Esophagus squamous epithelium (tissue), 5 donors: ENCODE measurements at regions not wholly inside any gene's neighbourhood (a gene's known extent, or its start where the extent isn't known, plus 50 kb on each side); places are given as distances from the start of the nearest gene placed in this dataset.

Experiments
- DNase-seq: peaks from one replicate; lab custom pipeline; 2025; lab: John Stamatoyannopoulos, UW
- H3K27ac ChIP-seq, 4 donors: fragments of 200-600 bp; sonication (generic); one replicate each; pipeline ENCODE4 v1.5.1; 2016 to 2019; ENCODE audit warnings: mild to moderate bottlenecking in 1 of 4
- H3K27me3 ChIP-seq, 4 donors: fragments of 200-600 bp; sonication (generic); 1 replicate in 3 of 4; 2 replicates in 1 of 4; pipeline versions ENCODE4 v1.5.1 to v1.6.0; 2017 to 2021; ENCODE audit warnings: antibody characterized with exemption in 1 of 4
- H3K36me3 ChIP-seq, 3 donors: fragments of 200-600 bp; sonication (generic); one replicate each; pipeline ENCODE4 v1.5.1; 2016 to 2019
- H3K4me1 ChIP-seq, 3 donors: fragments of 200-600 bp; sonication (generic); one replicate each; pipeline ENCODE4 v1.5.1; 2017 to 2019
- H3K4me3 ChIP-seq, 4 donors: fragments of 200-600 bp; sonication (generic); 1 replicate in 3 of 4; 2 replicates in 1 of 4; pipeline ENCODE4 v1.5.1; 2016 to 2019; ENCODE audit warnings: mild to moderate bottlenecking in 2 of 4, moderate library complexity in 1 of 4
- H3K9me3 ChIP-seq, 3 donors: fragments of 200-600 bp; sonication (generic); one replicate each; pipeline ENCODE4 v1.5.1; 2016 to 2019
- CTCF ChIP-seq, 6 experiments: fragments of 450-650 bp in 4 of 6; fragments of 200-600 bp in 2 of 6; sonication (generic) in 2 of 6; IDR thresholded peaks; one replicate each; pipeline ENCODE4 v1.5.1; 2016 to 2019; ENCODE audit warnings: antibody characterized with exemption in 6 of 6, mild to moderate bottlenecking in 4 of 6, moderate library complexity in 4 of 6
- POLR2A ChIP-seq, 4 donors: fragments of 450-650 bp; IDR thresholded peaks; one replicate each; pipeline ENCODE4 v1.6.1; 2017; ENCODE audit warnings: antibody characterized with exemption in 4 of 4, mild to moderate bottlenecking in 4 of 4, moderate library complexity in 3 of 4
- WGBS, 2 donors: methylation state at CpG; one replicate each; pipeline ENCODE4 v1.1.5; 2018; 5-methylcytosine and 5-hydroxymethylcytosine counted together
- intact Hi-C: fragments of 100-400 bp; cut with DNase I; formaldehyde crosslinking; loops from one replicate; pipeline ENCODE4 v1.15.0; 2022
- donor health status: DM: yes; HTN: yes; CAD: no.

- DNase-seq: no peak
- no peaks in the 10 kb centered on the region for H3K9me3 ChIP-seq
- no peak overlapping the region for H3K27ac ChIP-seq
- H3K4me3 ChIP-seq: no peak overlapping the region
- no peaks in the 10 kb centered on the region for H3K36me3 ChIP-seq
- 40 to 43% methylated on average over 1 of the region's 1 CpG for WGBS, 2 donors
- no peaks in the 10 kb centered on the region for H3K4me1 ChIP-seq
- no peak for TF ChIP-seq CTCF (IDR thresholded peaks at IDR 0.05)
- TF ChIP-seq POLR2A (IDR thresholded peaks at IDR 0.05): no peak
- intact Hi-C loops: no loop called here
- no peaks in the 10 kb centered on the region for H3K27me3 ChIP-seq
Observed at GRCh38 chr5:98108497-98108896, 665.0 kb upstream of the RGMB start.

- 46 to 67% methylated on average over 2 of the region's 2 CpGs for WGBS, 2 donors
- no peaks in the 10 kb centered on the region for H3K27me3 ChIP-seq
- H3K36me3 ChIP-seq: no peaks in the 10 kb centered on the region
- intact Hi-C loops: no loop called here
- no peaks in the 10 kb centered on the region for H3K9me3 ChIP-seq
- DNase-seq: no peak
- TF ChIP-seq POLR2A (IDR thresholded peaks at IDR 0.05): no peak
- TF ChIP-seq CTCF (IDR thresholded peaks at IDR 0.05): no peak
- H3K27ac ChIP-seq: no peak overlapping the region
- H3K4me1 ChIP-seq: no peaks in the 10 kb centered on the region
- H3K4me3 ChIP-seq: no peak overlapping the region
Observed at GRCh38 chr5:98109561-98110006, 663.9 kb upstream of the RGMB start.

- no peaks in the 10 kb centered on the region for H3K36me3 ChIP-seq
- H3K4me1 ChIP-seq: no peaks in the 10 kb centered on the region
- WGBS, 2 donors: 5 to 18% methylated on average over 4 of the region's 4 CpGs
- no peak overlapping the region for H3K27ac ChIP-seq
- H3K9me3 ChIP-seq: no peaks in the 10 kb centered on the region
- H3K4me3 ChIP-seq: no peak overlapping the region
- intact Hi-C loops: no loop called here
- no peaks in the 10 kb centered on the region for H3K27me3 ChIP-seq
- DNase-seq: no peak
- no peak for TF ChIP-seq POLR2A (IDR thresholded peaks at IDR 0.05)
- no peak for TF ChIP-seq CTCF (IDR thresholded peaks at IDR 0.05)
Observed at GRCh38 chr5:98110282-98110691, 663.2 kb upstream of the RGMB start.

GRCh38 chr5:98110791-98111190 is 662.7 kb upstream of the RGMB start:
- 55 to 68% methylated on average over 3 of the region's 4 CpGs for WGBS, 2 donors
- TF ChIP-seq POLR2A (IDR thresholded peaks at IDR 0.05) (no peak), CTCF (IDR thresholded peaks at IDR 0.05) (no peak)
- no peak for DNase-seq
- intact Hi-C loops: no loop called here
- H3K4me1 ChIP-seq: no peaks in the 10 kb centered on the region
- no peaks in the 10 kb centered on the region for H3K27me3 ChIP-seq
- H3K27ac ChIP-seq: no peak overlapping the region
- H3K9me3 ChIP-seq: no peaks in the 10 kb centered on the region
- H3K4me3 ChIP-seq: no peak overlapping the region
- no peaks in the 10 kb centered on the region for H3K36me3 ChIP-seq

- H3K36me3 ChIP-seq: no peaks in the 10 kb centered on the region
- intact Hi-C loops: no loop called here
- no peak for DNase-seq
- no peaks in the 10 kb centered on the region for H3K27me3 ChIP-seq
- no peak overlapping the region for H3K4me3 ChIP-seq
- no peak for TF ChIP-seq POLR2A (IDR thresholded peaks at IDR 0.05)
- TF ChIP-seq CTCF (IDR thresholded peaks at IDR 0.05): no peak
- no peaks in the 10 kb centered on the region for H3K4me1 ChIP-seq
- H3K27ac ChIP-seq: no peak overlapping the region
- no peaks in the 10 kb centered on the region for H3K9me3 ChIP-seq
Observed at GRCh38 chr5:98111686-98112085, 661.8 kb upstream of the RGMB start.
